ENCODE measurements at regions not wholly inside any gene's neighbourhood (a gene's known extent, or its start where the extent isn't known, plus 50 kb on each side); places are given as distances from the start of the nearest gene placed in this dataset.

DNA sequence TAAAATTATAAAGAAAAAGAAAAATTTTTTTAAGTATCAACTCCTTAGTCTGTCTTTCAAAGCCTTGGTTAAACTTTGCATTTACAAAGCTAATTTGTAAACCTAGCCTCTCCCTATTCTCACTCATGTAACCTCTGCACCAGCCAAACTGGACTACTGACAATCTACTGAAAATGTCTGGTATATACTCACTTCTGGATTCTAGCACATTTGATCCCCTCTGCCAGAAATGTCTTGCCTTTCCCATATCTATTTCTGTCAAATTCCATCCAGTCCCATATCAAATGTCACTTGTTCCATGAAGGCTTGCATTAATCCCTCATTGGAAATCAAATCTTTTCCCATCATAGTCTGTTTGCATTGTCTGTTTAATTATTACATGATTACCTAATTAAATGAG, 105.8 kb upstream of the KLHL13 start:
- TF ChIP-seq, protein P1, sequence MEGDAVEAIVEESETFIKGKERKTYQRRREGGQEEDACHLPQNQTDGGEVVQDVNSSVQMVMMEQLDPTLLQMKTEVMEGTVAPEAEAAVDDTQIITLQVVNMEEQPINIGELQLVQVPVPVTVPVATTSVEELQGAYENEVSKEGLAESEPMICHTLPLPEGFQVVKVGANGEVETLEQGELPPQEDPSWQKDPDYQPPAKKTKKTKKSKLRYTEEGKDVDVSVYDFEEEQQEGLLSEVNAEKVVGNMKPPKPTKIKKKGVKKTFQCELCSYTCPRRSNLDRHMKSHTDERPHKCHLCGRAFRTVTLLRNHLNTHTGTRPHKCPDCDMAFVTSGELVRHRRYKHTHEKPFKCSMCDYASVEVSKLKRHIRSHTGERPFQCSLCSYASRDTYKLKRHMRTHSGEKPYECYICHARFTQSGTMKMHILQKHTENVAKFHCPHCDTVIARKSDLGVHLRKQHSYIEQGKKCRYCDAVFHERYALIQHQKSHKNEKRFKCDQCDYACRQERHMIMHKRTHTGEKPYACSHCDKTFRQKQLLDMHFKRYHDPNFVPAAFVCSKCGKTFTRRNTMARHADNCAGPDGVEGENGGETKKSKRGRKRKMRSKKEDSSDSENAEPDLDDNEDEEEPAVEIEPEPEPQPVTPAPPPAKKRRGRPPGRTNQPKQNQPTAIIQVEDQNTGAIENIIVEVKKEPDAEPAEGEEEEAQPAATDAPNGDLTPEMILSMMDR (IDR thresholded peaks at IDR 0.05; ENCODE audit: insufficient read depth, low read depth, low read length), result no peak
- TF ChIP-seq EZH2 (IDR thresholded peaks at IDR 0.05; ENCODE audit: insufficient read depth, low read length), result no peak
